K562 (cell line): ENCODE measurements at regions not wholly inside any gene's neighbourhood (a gene's known extent, or its start where the extent isn't known, plus 50 kb on each side); places are given as distances from the start of the nearest gene placed in this dataset.

ENCODE experiments used
- FOSL1 ChIP-seq: fragments of 200-800 bp; sonication (Bioruptor generic); conservative IDR thresholded peaks from 2 replicates; pipeline ENCODE4 v1.6.1; 2016; ENCODE audit warnings: missing genetic modification characterization, missing compliant biosample characterization
- GABPB2 ChIP-seq: fragments of 250-450 bp; sonication (Bioruptor Pico); conservative IDR thresholded peaks from 2 replicates; pipeline ENCODE4 v1.5.1; 2021; ENCODE audit warnings: mild to moderate bottlenecking
- POLR3A ChIP-seq: IDR thresholded peaks from 2 replicates; pipeline ENCODE4 v1.6.1; 2011; ENCODE audit warnings: borderline replicate concordance, mild to moderate bottlenecking, moderate library complexity; ENCODE audit not compliant: insufficient read length, insufficient read depth; ENCODE audit errors: extremely low read depth
- TFAM ChIP-seq: fragments of 250-450 bp; sonication (Bioruptor Pico); conservative IDR thresholded peaks from 2 replicates; pipeline ENCODE4 v1.5.0; 2021; ENCODE audit warnings: mild to moderate bottlenecking, moderate library complexity
- ZNF197 ChIP-seq: fragments of 200-800 bp; sonication (Bioruptor generic); IDR thresholded peaks from 2 replicates; pipeline ENCODE4 v1.6.1; 2016; ENCODE audit warnings: low read depth, missing genetic modification characterization, missing compliant biosample characterization
- TF ChIP-seq, protein P1 (sequence below): fragments of 450-650 bp; IDR thresholded peaks from 2 replicates; pipeline ENCODE4 v1.6.1; 2016; ENCODE audit warnings: low read depth
- TF ChIP-seq, protein P2 (sequence below): IDR thresholded peaks from 3 replicates; pipeline ENCODE4 v1.6.1; 2011; ENCODE audit warnings: borderline replicate concordance, mild to moderate bottlenecking, moderate library complexity; ENCODE audit not compliant: insufficient read length; ENCODE audit errors: extremely low read depth
- TF ChIP-seq, protein P3 (sequence below): sonication (generic); formaldehyde crosslinking; IDR thresholded peaks from 2 replicates; pipeline ENCODE4 v1.8.0; 2022; ENCODE audit warnings: mild to moderate bottlenecking, missing genetic modification reagents
- TF ChIP-seq, protein P4 (sequence below): fragments of 450-650 bp; IDR thresholded peaks from 2 replicates; pipeline ENCODE4 v1.7.1; 2018; ENCODE audit warnings: mild to moderate bottlenecking, low read depth; ENCODE audit not compliant: partially characterized antibody

DNA sequence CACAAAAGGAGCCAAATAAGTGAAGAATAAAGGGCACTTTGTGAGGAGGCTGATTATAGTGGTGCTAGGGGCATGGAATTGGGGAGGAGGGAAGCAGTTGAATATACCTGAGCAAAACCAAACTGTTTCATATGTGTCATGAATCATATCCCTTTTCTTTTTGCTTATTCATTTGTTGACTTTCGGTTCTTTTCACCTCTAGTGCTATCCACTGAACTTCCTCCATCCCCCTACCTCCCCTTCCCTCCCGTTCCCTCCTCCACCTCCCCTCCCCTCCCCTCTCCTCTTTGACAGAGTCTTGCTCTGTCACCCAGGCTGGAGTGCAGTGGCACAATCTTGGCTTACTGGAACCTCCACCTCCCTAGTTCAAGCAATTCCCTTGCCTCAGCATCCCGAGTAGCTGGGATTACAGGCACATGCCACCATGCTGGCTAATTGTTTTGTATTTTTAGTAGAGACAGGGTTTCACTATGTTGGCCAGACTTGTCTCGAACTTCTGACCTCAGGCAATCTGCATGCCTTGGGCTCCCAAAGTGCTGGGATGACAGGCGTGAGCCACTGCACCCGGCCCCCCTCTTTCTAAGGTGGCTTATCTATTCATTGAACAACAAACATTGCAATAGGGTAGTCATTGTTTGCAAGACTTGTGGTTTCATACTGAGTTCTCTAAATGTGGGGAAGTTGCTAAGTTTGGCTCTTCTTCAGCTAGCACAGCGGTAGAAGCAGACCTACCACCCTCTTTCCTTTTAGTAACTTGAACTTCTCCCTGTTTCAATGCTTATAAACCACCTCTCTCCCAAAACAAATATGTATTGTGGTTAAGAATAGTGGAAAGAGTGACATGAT, 150.4 kb upstream of the PRPS1L1 start (continued):
- peak; percentile 79 for TF ChIP-seq FOSL1 (tag)
- peak; percentile 32; the same call in 1 of the 2 replicates for TF ChIP-seq ZNF197 (CRISPR knock-in tag)
- TF ChIP-seq, protein P1, sequence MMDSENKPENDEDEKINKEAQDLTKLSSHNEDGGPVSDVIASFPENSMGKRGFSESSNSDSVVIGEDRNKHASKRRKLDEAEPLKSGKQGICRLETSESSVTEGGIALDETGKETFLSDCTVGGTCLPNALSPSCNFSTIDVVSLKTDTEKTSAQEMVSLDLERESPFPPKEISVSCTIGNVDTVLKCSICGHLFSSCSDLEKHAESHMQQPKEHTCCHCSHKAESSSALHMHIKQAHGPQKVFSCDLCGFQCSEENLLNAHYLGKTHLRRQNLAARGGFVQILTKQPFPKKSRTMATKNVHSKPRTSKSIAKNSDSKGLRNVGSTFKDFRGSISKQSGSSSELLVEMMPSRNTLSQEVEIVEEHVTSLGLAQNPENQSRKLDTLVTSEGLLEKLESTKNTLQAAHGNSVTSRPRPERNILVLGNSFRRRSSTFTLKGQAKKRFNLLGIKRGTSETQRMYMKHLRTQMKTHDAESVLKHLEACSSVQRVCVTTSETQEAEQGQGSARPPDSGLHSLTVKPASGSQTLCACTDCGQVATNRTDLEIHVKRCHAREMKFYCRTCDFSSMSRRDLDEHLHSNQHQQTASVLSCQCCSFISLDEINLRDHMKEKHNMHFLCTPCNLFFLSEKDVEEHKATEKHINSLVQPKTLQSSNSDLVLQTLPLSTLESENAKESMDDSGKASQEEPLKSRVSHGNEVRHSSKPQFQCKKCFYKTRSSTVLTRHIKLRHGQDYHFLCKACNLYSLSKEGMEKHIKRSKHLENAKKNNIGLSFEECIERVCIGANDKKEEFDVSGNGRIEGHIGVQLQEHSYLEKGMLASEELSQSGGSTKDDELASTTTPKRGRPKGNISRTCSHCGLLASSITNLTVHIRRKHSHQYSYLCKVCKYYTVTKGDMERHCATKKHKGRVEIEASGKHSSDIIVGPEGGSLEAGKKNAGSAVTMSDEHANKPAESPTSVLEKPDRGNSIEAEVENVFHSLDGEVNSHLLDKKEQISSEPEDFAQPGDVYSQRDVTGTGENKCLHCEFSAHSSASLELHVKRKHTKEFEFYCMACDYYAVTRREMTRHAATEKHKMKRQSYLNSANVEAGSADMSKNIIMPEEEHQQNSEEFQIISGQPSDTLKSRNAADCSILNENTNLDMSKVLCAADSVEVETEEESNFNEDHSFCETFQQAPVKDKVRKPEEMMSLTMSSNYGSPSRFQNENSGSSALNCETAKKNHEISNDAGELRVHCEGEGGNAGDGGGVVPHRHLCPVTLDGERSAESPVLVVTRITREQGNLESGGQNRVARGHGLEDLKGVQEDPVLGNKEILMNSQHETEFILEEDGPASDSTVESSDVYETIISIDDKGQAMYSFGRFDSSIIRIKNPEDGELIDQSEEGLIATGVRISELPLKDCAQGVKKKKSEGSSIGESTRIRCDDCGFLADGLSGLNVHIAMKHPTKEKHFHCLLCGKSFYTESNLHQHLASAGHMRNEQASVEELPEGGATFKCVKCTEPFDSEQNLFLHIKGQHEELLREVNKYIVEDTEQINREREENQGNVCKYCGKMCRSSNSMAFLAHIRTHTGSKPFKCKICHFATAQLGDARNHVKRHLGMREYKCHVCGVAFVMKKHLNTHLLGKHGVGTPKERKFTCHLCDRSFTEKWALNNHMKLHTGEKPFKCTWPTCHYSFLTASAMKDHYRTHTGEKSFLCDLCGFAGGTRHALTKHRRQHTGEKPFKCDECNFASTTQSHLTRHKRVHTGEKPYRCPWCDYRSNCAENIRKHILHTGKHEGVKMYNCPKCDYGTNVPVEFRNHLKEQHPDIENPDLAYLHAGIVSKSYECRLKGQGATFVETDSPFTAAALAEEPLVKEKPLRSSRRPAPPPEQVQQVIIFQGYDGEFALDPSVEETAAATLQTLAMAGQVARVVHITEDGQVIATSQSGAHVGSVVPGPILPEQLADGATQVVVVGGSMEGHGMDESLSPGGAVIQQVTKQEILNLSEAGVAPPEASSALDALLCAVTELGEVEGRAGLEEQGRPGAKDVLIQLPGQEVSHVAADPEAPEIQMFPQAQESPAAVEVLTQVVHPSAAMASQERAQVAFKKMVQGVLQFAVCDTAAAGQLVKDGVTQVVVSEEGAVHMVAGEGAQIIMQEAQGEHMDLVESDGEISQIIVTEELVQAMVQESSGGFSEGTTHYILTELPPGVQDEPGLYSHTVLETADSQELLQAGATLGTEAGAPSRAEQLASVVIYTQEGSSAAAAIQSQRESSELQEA: no peak
- no peak for TF ChIP-seq POLR3A
- TF ChIP-seq, protein P2, sequence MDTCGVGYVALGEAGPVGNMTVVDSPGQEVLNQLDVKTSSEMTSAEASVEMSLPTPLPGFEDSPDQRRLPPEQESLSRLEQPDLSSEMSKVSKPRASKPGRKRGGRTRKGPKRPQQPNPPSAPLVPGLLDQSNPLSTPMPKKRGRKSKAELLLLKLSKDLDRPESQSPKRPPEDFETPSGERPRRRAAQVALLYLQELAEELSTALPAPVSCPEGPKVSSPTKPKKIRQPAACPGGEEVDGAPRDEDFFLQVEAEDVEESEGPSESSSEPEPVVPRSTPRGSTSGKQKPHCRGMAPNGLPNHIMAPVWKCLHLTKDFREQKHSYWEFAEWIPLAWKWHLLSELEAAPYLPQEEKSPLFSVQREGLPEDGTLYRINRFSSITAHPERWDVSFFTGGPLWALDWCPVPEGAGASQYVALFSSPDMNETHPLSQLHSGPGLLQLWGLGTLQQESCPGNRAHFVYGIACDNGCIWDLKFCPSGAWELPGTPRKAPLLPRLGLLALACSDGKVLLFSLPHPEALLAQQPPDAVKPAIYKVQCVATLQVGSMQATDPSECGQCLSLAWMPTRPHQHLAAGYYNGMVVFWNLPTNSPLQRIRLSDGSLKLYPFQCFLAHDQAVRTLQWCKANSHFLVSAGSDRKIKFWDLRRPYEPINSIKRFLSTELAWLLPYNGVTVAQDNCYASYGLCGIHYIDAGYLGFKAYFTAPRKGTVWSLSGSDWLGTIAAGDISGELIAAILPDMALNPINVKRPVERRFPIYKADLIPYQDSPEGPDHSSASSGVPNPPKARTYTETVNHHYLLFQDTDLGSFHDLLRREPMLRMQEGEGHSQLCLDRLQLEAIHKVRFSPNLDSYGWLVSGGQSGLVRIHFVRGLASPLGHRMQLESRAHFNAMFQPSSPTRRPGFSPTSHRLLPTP: peak; percentile 69
- no peak for TF ChIP-seq GABPB2 (CRISPR knock-in tag)
- TF ChIP-seq, protein P3, sequence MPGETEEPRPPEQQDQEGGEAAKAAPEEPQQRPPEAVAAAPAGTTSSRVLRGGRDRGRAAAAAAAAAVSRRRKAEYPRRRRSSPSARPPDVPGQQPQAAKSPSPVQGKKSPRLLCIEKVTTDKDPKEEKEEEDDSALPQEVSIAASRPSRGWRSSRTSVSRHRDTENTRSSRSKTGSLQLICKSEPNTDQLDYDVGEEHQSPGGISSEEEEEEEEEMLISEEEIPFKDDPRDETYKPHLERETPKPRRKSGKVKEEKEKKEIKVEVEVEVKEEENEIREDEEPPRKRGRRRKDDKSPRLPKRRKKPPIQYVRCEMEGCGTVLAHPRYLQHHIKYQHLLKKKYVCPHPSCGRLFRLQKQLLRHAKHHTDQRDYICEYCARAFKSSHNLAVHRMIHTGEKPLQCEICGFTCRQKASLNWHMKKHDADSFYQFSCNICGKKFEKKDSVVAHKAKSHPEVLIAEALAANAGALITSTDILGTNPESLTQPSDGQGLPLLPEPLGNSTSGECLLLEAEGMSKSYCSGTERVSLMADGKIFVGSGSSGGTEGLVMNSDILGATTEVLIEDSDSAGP (CRISPR knock-in tag): no peak
- TF ChIP-seq, protein P4, sequence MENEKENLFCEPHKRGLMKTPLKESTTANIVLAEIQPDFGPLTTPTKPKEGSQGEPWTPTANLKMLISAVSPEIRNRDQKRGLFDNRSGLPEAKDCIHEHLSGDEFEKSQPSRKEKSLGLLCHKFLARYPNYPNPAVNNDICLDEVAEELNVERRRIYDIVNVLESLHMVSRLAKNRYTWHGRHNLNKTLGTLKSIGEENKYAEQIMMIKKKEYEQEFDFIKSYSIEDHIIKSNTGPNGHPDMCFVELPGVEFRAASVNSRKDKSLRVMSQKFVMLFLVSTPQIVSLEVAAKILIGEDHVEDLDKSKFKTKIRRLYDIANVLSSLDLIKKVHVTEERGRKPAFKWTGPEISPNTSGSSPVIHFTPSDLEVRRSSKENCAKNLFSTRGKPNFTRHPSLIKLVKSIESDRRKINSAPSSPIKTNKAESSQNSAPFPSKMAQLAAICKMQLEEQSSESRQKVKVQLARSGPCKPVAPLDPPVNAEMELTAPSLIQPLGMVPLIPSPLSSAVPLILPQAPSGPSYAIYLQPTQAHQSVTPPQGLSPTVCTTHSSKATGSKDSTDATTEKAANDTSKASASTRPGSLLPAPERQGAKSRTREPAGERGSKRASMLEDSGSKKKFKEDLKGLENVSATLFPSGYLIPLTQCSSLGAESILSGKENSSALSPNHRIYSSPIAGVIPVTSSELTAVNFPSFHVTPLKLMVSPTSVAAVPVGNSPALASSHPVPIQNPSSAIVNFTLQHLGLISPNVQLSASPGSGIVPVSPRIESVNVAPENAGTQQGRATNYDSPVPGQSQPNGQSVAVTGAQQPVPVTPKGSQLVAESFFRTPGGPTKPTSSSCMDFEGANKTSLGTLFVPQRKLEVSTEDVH: no peak
- no peak for TF ChIP-seq TFAM
